Skeletal muscle tissue (tissue), 4 donors: ENCODE measurements at regions not wholly inside any gene's neighbourhood (a gene's known extent, or its start where the extent isn't known, plus 50 kb on each side); places are given as distances from the start of the nearest gene placed in this dataset. TPM values are rescaled to one million over a fixed set of nuclear protein-coding genes. Genes with fewer than 3 reads are reported as not detected.

Experiments
- H3K27ac ChIP-seq: one replicate; pipeline ENCODE4 v1.7.0; 2013; ENCODE audit warnings: mild to moderate bottlenecking, low read depth, low read length, inconsistent platforms
- H3K27me3 ChIP-seq, 3 donors: one replicate each; pipeline ENCODE4 v1.7.0; 2013; ENCODE audit warnings: low read length in 3 of 3; ENCODE audit not compliant: control insufficient read depth in 3 of 3, insufficient read depth in 3 of 3
- H3K36me3 ChIP-seq, 3 donors: one replicate each; pipeline ENCODE4 v1.7.0; 2013; ENCODE audit warnings: low read length in 3 of 3; ENCODE audit not compliant: control insufficient read depth in 3 of 3, insufficient read depth in 3 of 3
- H3K4me1 ChIP-seq, 3 donors: one replicate each; pipeline ENCODE4 v1.7.0; 2013; ENCODE audit warnings: low read length in 3 of 3, mild to moderate bottlenecking in 3 of 3; ENCODE audit not compliant: control insufficient read depth in 3 of 3, insufficient read depth in 3 of 3
- H3K4me3 ChIP-seq, 3 donors: one replicate each; pipeline ENCODE4 v1.7.0; 2013; ENCODE audit warnings: low read length in 3 of 3
- H3K9ac ChIP-seq, 3 donors: one replicate each; pipeline ENCODE4 v1.7.0; 2013; ENCODE audit warnings: low read length in 3 of 3, mild to moderate bottlenecking in 3 of 3, moderate library complexity in 2 of 3, low read depth in 1 of 3
- H3K9me3 ChIP-seq, 3 donors: one replicate each; pipeline ENCODE4 v1.7.0; 2013; ENCODE audit warnings: low read length in 3 of 3; ENCODE audit not compliant: control insufficient read depth in 3 of 3
- small RNA-seq: library from RNA; depleted of rRNA; stranded (forward); fragments of <200 nt; gene quantifications from one replicate; pipeline ENCODE3, GENCODE V24; 2014
- donor health status: Osteomylitis.

- Histone ChIP-seq H3K4me3 (no peak overlapping the region), H3K9me3 (no peaks in the 10 kb centered on the region), H3K27me3 (peaks cover 0 to 6% (median 0%) of the 10 kb centered on the region in 3 donors), H3K4me1 (no peaks in the 10 kb centered on the region), H3K36me3 (no peaks in the 10 kb centered on the region), H3K27ac (no peak overlapping the region), H3K9ac (no peak overlapping the region)
Observed at GRCh38 chr20:61192337-61192950, 59.6 kb upstream of the CDH4 start.

- Histone ChIP-seq H3K36me3 (no peaks in the 10 kb centered on the region), H3K27me3 (peaks cover 0 to 6% (median 0%) of the 10 kb centered on the region in 3 donors), H3K4me3 (no peak overlapping the region), H3K9ac (no peak overlapping the region), H3K9me3 (no peaks in the 10 kb centered on the region), H3K4me1 (no peaks in the 10 kb centered on the region), H3K27ac (no peak overlapping the region)
Observed at GRCh38 chr20:61193164-61193563, 58.9 kb upstream of the CDH4 start.

Small RNA genes in the stretch of these regions (small RNA-seq; reads per million reads assigned to genes)
- gene MIR4533 (not detected), gene MIR548AG2 (0.12 reads per million), gene MIR646 (not detected)
